ENCODE measurements at regions not wholly inside any gene's neighbourhood (a gene's known extent, or its start where the extent isn't known, plus 50 kb on each side); places are given as distances from the start of the nearest gene placed in this dataset.
"Not testable (repeated sequence)": the region's sequence is repeated elsewhere in the genome, so short reads cannot be mapped to it uniquely, and the experiment has no call there.

DNA sequence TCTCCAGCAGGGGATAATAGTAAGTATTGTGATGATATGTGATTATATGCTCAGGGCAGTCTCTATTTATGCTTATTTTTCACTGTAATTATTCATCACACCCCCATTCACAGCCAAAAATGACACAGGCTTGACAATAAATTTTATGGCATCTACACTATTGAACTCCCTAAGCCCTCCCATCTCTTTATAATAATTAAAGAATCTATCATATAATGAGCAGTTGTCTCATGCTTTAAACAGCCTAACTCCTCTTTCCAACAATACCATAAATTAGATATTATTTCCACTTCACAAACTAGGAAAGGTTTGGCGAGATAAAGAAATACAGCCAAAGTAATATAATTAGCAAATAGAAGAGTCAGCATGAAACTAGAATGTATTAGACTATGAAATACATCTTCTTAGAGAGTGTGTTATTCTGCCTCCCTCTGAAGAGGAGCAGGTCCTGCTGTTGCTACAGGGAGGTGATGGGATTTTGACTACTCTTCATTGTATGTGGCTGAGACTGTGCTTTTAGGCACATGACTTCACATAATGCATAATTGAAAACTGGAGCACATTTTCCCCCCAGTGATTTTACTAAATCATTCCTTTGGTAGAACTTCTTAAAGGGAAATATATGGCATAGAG lies 488.8 kb downstream of the HTR1A start:
- no peak for DNase-seq
- no peak overlapping the region for H3K4me3 Mint-ChIP-seq
- no peak overlapping the region for H3K27ac Mint-ChIP-seq
- no peaks in the 10 kb centered on the region for H3K4me1 Mint-ChIP-seq
- ChIA-PET CTCF (no interaction called here), POLR2A (no interaction called here)
- H3K27me3 Mint-ChIP-seq, result no peaks in the 10 kb centered on the region
- H3K36me3 Mint-ChIP-seq (ENCODE audit: low read depth), result no peaks in the 10 kb centered on the region
- H3K9me3 Mint-ChIP-seq, result peaks cover 2% of the 10 kb centered on the region

- Mint-ChIP-seq H3K36me3 (ENCODE audit: low read depth) (no peaks in the 10 kb centered on the region), H3K9me3 (peaks cover 3% of the 10 kb centered on the region), H3K4me1 (no peaks in the 10 kb centered on the region), H3K27ac (no peak overlapping the region), H3K4me3 (no peak overlapping the region), H3K27me3 (no peaks in the 10 kb centered on the region)
- ChIA-PET POLR2A (no interaction called here), CTCF (no interaction called here)
- no peak for DNase-seq
Observed at GRCh38 chr5:63456279-63456678, 506.0 kb downstream of the HTR1A start.

GRCh38 chr5:63451188-63451587 lies 511.1 kb downstream of the HTR1A start:
- Mint-ChIP-seq H3K4me3 (no peak overlapping the region), H3K9me3 (no peaks in the 10 kb centered on the region), H3K4me1 (no peaks in the 10 kb centered on the region), H3K36me3 (ENCODE audit: low read depth) (no peaks in the 10 kb centered on the region), H3K27me3 (no peaks in the 10 kb centered on the region), H3K27ac (no peak overlapping the region)
- no peak for DNase-seq
- CTCF ChIA-PET, result no interaction called here
- POLR2A ChIA-PET, result no interaction called here

- Mint-ChIP-seq H3K4me3 (no peak overlapping the region), H3K4me1 (no peaks in the 10 kb centered on the region), H3K9me3 (no peaks in the 10 kb centered on the region), H3K27me3 (no peaks in the 10 kb centered on the region), H3K27ac (no peak overlapping the region), H3K36me3 (ENCODE audit: low read depth) (no peaks in the 10 kb centered on the region)
- ChIA-PET POLR2A (no interaction called here), CTCF (no interaction called here)
- DNase-seq, result no peak
Observed at GRCh38 chr5:63439537-63439936, 522.7 kb downstream of the HTR1A start.

GRCh38 chr5:63409737-63410136 lies 552.5 kb downstream of the HTR1A start:
- ChIA-PET POLR2A (no interaction called here), CTCF (no interaction called here)
- no peak for DNase-seq
- no peaks in the 10 kb centered on the region for H3K9me3 Mint-ChIP-seq
- H3K27me3 Mint-ChIP-seq, result no peaks in the 10 kb centered on the region
- no peaks in the 10 kb centered on the region for H3K4me1 Mint-ChIP-seq
- H3K27ac Mint-ChIP-seq, result no peak overlapping the region
- H3K36me3 Mint-ChIP-seq (ENCODE audit: low read depth), result no peaks in the 10 kb centered on the region
- H3K4me3 Mint-ChIP-seq, result no peak overlapping the region

- DNase-seq, result no peak
- H3K27me3 Mint-ChIP-seq, result no peaks in the 10 kb centered on the region
- ChIA-PET POLR2A (no interaction called here), CTCF (no interaction called here)
- no peaks in the 10 kb centered on the region for H3K9me3 Mint-ChIP-seq
- no peaks in the 10 kb centered on the region for H3K36me3 Mint-ChIP-seq (ENCODE audit: low read depth)
- no peak overlapping the region for H3K4me3 Mint-ChIP-seq
- H3K27ac Mint-ChIP-seq, result no peak overlapping the region
- no peaks in the 10 kb centered on the region for H3K4me1 Mint-ChIP-seq
Observed at GRCh38 chr5:63408984-63409383, 553.3 kb downstream of the HTR1A start.

- Mint-ChIP-seq H3K36me3 (ENCODE audit: low read depth) (no peaks in the 10 kb centered on the region), H3K9me3 (no peaks in the 10 kb centered on the region), H3K27me3 (no peaks in the 10 kb centered on the region), H3K4me1 (no peaks in the 10 kb centered on the region), H3K27ac (no peak overlapping the region), H3K4me3 (no peak overlapping the region)
- ChIA-PET POLR2A (no interaction called here), CTCF (no interaction called here)
- DNase-seq, result peak; percentile 41
Observed at GRCh38 chr5:63401436-63402046, 560.7 kb downstream of the HTR1A start.

GRCh38 chr5:63400079-63400478 lies 562.2 kb downstream of the HTR1A start:
- Mint-ChIP-seq H3K4me3 (no peak overlapping the region), H3K4me1 (no peaks in the 10 kb centered on the region), H3K27ac (no peak overlapping the region), H3K9me3 (no peaks in the 10 kb centered on the region), H3K27me3 (no peaks in the 10 kb centered on the region), H3K36me3 (ENCODE audit: low read depth) (no peaks in the 10 kb centered on the region)
- ChIA-PET POLR2A (no interaction called here), CTCF (no interaction called here)
- DNase-seq, result no peak

GRCh38 chr5:63398346-63398745 lies 563.9 kb downstream of the HTR1A start:
- Mint-ChIP-seq H3K36me3 (ENCODE audit: low read depth) (no peaks in the 10 kb centered on the region), H3K4me3 (no peak overlapping the region), H3K27ac (no peak overlapping the region), H3K27me3 (no peaks in the 10 kb centered on the region), H3K4me1 (no peaks in the 10 kb centered on the region), H3K9me3 (no peaks in the 10 kb centered on the region)
- no peak for DNase-seq
- CTCF ChIA-PET, result no interaction called here
- POLR2A ChIA-PET, result no interaction called here

DNA sequence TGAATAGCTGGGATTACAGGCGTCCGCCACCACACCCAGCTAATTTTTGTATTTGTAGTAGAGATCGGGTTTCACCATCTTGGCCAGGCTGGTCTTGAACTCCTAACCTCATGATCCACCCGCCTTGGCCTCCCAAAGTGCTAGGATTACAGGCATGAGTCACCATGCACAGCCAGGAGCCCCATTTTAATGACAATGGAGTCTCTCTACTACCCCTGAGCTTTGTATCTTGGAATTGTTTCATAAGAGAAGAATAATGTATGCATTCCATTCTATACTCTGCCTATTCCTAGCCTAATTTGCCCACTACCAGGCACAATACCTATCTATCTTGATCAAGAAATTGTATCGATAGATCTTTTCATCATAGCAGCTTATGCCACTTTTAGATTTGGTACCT lies 574.1 kb downstream of the HTR1A start:
- H3K36me3 Mint-ChIP-seq (ENCODE audit: low read depth); DNase-seq; H3K27me3 Mint-ChIP-seq; H3K27ac Mint-ChIP-seq; H3K9me3 Mint-ChIP-seq; H3K4me3 Mint-ChIP-seq; POLR2A ChIA-PET; H3K4me1 Mint-ChIP-seq: not testable (repeated sequence)
- CTCF ChIA-PET, result interaction anchor here (1.0 kb wide), 1 partner anchor 17 kb away, joined by 3 read pairs; no protein-coding TSS in a partner anchor

GRCh38 chr5:63375851-63376250 lies 586.4 kb downstream of the HTR1A start:
- Mint-ChIP-seq H3K9me3 (peaks cover 4% of the 10 kb centered on the region), H3K27me3 (no peaks in the 10 kb centered on the region), H3K4me1 (no peaks in the 10 kb centered on the region), H3K36me3 (ENCODE audit: low read depth) (no peaks in the 10 kb centered on the region), H3K27ac (no peak overlapping the region), H3K4me3 (no peak overlapping the region)
- ChIA-PET POLR2A (no interaction called here), CTCF (no interaction called here)
- DNase-seq, result no peak

DNA sequence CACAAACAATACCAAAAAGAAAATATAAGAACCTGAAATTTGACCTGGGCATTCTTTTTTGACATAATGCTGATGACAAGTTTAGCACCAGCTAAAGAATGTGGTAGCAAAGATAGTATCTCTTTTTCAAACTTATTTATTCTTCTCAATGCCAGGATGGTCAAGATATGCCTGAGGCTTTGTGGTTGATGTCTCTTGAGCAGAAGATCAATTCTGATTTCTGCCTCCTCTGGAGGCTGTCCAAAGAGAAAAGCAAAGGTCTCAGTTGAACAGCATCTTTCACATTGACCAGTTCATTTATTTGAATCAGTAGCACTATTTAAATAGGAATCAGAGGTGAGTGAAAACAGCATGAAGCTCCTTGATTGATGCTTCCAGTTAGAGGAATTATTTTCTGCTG lies 588.2 kb downstream of the HTR1A start:
- Mint-ChIP-seq H3K36me3 (ENCODE audit: low read depth) (no peaks in the 10 kb centered on the region), H3K4me1 (no peaks in the 10 kb centered on the region), H3K9me3 (no peaks in the 10 kb centered on the region), H3K4me3 (no peak overlapping the region), H3K27ac (no peak overlapping the region), H3K27me3 (no peaks in the 10 kb centered on the region)
- POLR2A ChIA-PET, result no interaction called here
- DNase-seq, result no peak
- CTCF ChIA-PET, result no interaction called here

DNA sequence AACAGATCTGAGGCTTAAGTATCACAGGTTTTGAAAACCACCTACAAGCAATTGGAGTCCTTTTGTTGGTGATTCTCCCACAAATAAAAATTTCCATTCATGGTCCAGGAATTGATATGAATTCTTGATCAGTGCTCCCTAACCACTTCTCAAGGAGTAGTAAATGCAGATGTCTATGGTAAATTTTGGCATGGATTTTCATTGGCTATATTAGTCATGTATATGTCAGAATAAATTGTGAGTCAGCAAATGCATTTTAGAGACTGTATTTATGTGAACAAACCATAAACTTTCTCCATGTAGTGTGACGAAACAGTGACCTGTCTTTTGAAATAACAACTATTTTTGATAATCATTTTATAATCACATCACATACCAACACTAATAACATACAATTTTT lies 611.1 kb downstream of the HTR1A start:
- no peaks in the 10 kb centered on the region for H3K4me1 Mint-ChIP-seq
- H3K9me3 Mint-ChIP-seq, result peaks cover 2% of the 10 kb centered on the region
- H3K27ac Mint-ChIP-seq, result no peak overlapping the region
- CTCF ChIA-PET, result no interaction called here
- POLR2A ChIA-PET, result no interaction called here
- no peak overlapping the region for H3K4me3 Mint-ChIP-seq
- no peaks in the 10 kb centered on the region for H3K36me3 Mint-ChIP-seq (ENCODE audit: low read depth)
- no peak for DNase-seq
- no peaks in the 10 kb centered on the region for H3K27me3 Mint-ChIP-seq

- peaks cover 2% of the 10 kb centered on the region for H3K9me3 Mint-ChIP-seq
- H3K27ac Mint-ChIP-seq, result no peak overlapping the region
- H3K4me1 Mint-ChIP-seq, result no peaks in the 10 kb centered on the region
- H3K27me3 Mint-ChIP-seq, result no peaks in the 10 kb centered on the region
- H3K36me3 Mint-ChIP-seq (ENCODE audit: low read depth), result no peaks in the 10 kb centered on the region
- DNase-seq, result no peak
- CTCF ChIA-PET, result no interaction called here
- POLR2A ChIA-PET, result no interaction called here
- no peak overlapping the region for H3K4me3 Mint-ChIP-seq
Observed at GRCh38 chr5:63346451-63346850, 615.8 kb downstream of the HTR1A start.
